Choroid plexus epithelial cell (primary cell): ENCODE measurements at regions not wholly inside any gene's neighbourhood (a gene's known extent, or its start where the extent isn't known, plus 50 kb on each side); places are given as distances from the start of the nearest gene placed in this dataset.

Experiments
- DNase-seq: peaks from one replicate; pipeline ENCODE4 v3.0.0-alpha.2; 2010; ENCODE audit warnings: low read depth
- H3K4me3 ChIP-seq: 2 replicates; pipeline ENCODE4 v1.5.1; 2011; ENCODE audit warnings: low read depth, mild to moderate bottlenecking, control low read depth, low read length, moderate library complexity
- CTCF ChIP-seq: conservative IDR thresholded peaks from 2 replicates; pipeline ENCODE4 v1.5.1; 2011; ENCODE audit warnings: low read depth, mild to moderate bottlenecking, control low read depth, inconsistent platforms, low read length, moderate library complexity

- DNase-seq, result no peak
- no peak for TF ChIP-seq CTCF
- H3K4me3 ChIP-seq, result no peak overlapping the region
Observed at GRCh38 chr2:215668378-215668775, 232.5 kb upstream of the FN1 start.

GRCh38 chr2:215667585-215668377, 231.9 kb upstream of the FN1 start:
- no peak for DNase-seq
- TF ChIP-seq CTCF, result no peak
- no peak overlapping the region for H3K4me3 ChIP-seq

GRCh38 chr2:215664847-215665525, 229.1 kb upstream of the FN1 start:
- no peak for TF ChIP-seq CTCF
- no peak overlapping the region for H3K4me3 ChIP-seq
- peak; percentile 91 for DNase-seq

GRCh38 chr2:215662715-215663114, 226.8 kb upstream of the FN1 start:
- TF ChIP-seq CTCF, result no peak
- DNase-seq, result no peak
- H3K4me3 ChIP-seq, result no peak overlapping the region

GRCh38 chr2:215660687-215661086, 224.8 kb upstream of the FN1 start:
- no peak overlapping the region for H3K4me3 ChIP-seq
- peak; percentile 84 for DNase-seq
- TF ChIP-seq CTCF, result no peak

- no peak for TF ChIP-seq CTCF
- DNase-seq, result no peak
- no peak overlapping the region for H3K4me3 ChIP-seq
Observed at GRCh38 chr2:215659650-215660049, 223.8 kb upstream of the FN1 start.
